H1 (cell line): ENCODE measurements at regions not wholly inside any gene's neighbourhood (a gene's known extent, or its start where the extent isn't known, plus 50 kb on each side); places are given as distances from the start of the nearest gene placed in this dataset.

Source experiments
- CTCF ChIA-PET: fragments of 300-600 bp; sonication (Branson Sonifier 250); formaldehyde crosslinking; loops from one replicate; lab custom pipeline; 2021; ENCODE audit not compliant: partially characterized antibody; lab: Charles Lee
- POLR2A ChIA-PET: fragments of 300-600 bp; sonication (Branson Sonifier 250); formaldehyde crosslinking; loops from one replicate; lab custom pipeline; 2021; ENCODE audit warnings: inconsistent platforms; ENCODE audit not compliant: partially characterized antibody; lab: Charles Lee
- DNase-seq, 2 experiments: peaks; one replicate each; pipeline versions ENCODE4 v3.0.0 to v3.0.0-alpha.2; 2010 to 2022; ENCODE audit warnings: low spot score in 2 of 2, low read depth in 1 of 2, mixed read lengths in 1 of 2
- FAIRE-seq: peaks from 2 replicates; lab custom pipeline; 2011; peaks lifted over from hg19 to GRCh38; lab: Jason Lieb, UNC
- H2AFZ ChIP-seq: 2 replicates; pipeline ENCODE4 v1.8.1; 2012; ENCODE audit warnings: low read length, inconsistent platforms
- H2AK5ac ChIP-seq: 2 replicates; pipeline ENCODE4 v1.6.1; 2013; ENCODE audit warnings: low read depth, low read length
- H2BK120ac ChIP-seq: replicated peaks from 2 replicates; pipeline ENCODE3; 2013; ENCODE audit warnings: low read depth, low read length, inconsistent platforms
- H2BK12ac ChIP-seq: 2 replicates; pipeline ENCODE4 v1.6.1; 2013; ENCODE audit warnings: low read depth, low read length
- H2BK15ac ChIP-seq: 2 replicates; pipeline ENCODE4 v1.6.1; 2013; ENCODE audit warnings: low read length
- H2BK20ac ChIP-seq: 2 replicates; pipeline ENCODE4 v1.6.1; 2013; ENCODE audit warnings: low read length
- H2BK5ac ChIP-seq: 2 replicates; pipeline ENCODE4 v1.6.1; 2013; ENCODE audit warnings: low read depth, low read length
- H3K14ac ChIP-seq: 2 replicates; pipeline ENCODE4 v1.6.1; 2013; ENCODE audit warnings: inconsistent platforms; ENCODE audit not compliant: insufficient read length
- H3K18ac ChIP-seq: 2 replicates; pipeline ENCODE4 v1.6.1; 2013; ENCODE audit warnings: low read length; ENCODE audit errors: extremely low read depth
- H3K23ac ChIP-seq: 2 replicates; pipeline ENCODE4 v1.6.1; 2013; ENCODE audit warnings: inconsistent platforms; ENCODE audit not compliant: insufficient read length
- H3K23me2 ChIP-seq: 2 replicates; pipeline ENCODE4 v1.6.1; 2013; ENCODE audit warnings: low read depth, low read length
- H3K27ac ChIP-seq: 2 replicates; pipeline ENCODE4 v1.6.1; 2011; ENCODE audit warnings: low read depth, low read length, inconsistent platforms
- H3K27me3 ChIP-seq, 4 experiments: replicated peaks in 1 of 4; 1 replicate in 1 of 4; 2 replicates in 3 of 4; pipeline versions ENCODE4 v1.6.1 to v1.8.1; 2011 to 2013; ENCODE audit warnings: low read length in 3 of 4, mild to moderate bottlenecking in 3 of 4, inconsistent platforms in 2 of 4, mixed read lengths in 2 of 4, moderate library complexity in 1 of 4; ENCODE audit not compliant: control insufficient read depth in 3 of 4, insufficient read depth in 3 of 4; ENCODE audit errors: extremely low read depth in 1 of 4
- H3K36me3 ChIP-seq, 4 experiments: 2 replicates each; pipeline versions ENCODE4 v1.6.1 to v1.8.1; 2011 to 2013; ENCODE audit warnings: mild to moderate bottlenecking in 4 of 4, low read length in 3 of 4, moderate library complexity in 2 of 4, control low read depth in 1 of 4, inconsistent platforms in 1 of 4; ENCODE audit not compliant: insufficient read depth in 4 of 4, control insufficient read depth in 2 of 4
- H3K4ac ChIP-seq: replicated peaks from 2 replicates; pipeline ENCODE3; 2013; ENCODE audit warnings: low read length, low read depth, mixed read lengths, inconsistent platforms; ENCODE audit not compliant: insufficient read length
- H3K4me1 ChIP-seq, 4 experiments: replicated peaks in 1 of 4; 1 replicate in 1 of 4; 2 replicates in 3 of 4; pipeline versions ENCODE4 v1.6.1 to v1.8.1; 2011 to 2013; ENCODE audit warnings: low read length in 3 of 4, inconsistent platforms in 2 of 4, mixed read lengths in 1 of 4; ENCODE audit not compliant: insufficient read depth in 4 of 4, control insufficient read depth in 3 of 4
- H3K4me2 ChIP-seq, 2 experiments: 2 replicates each; pipeline versions ENCODE4 v1.6.1 to v1.8.1; 2011 to 2013; ENCODE audit warnings: low read depth in 2 of 2, low read length in 2 of 2, control low read depth in 1 of 2, inconsistent platforms in 1 of 2, mild to moderate bottlenecking in 1 of 2; ENCODE audit not compliant: insufficient read depth in 1 of 2
- H3K4me3 ChIP-seq, 4 experiments: fragments of 200-600, 300-600 bp in 1 of 4; sonication (generic), shearing (Covaris generic), sonication (Bioruptor Twin) in 1 of 4; 2 replicates each; pipeline versions ENCODE4 v1.5.1 to v1.8.1; 2011 to 2016; ENCODE audit warnings: low read length in 4 of 4, low read depth in 3 of 4, control low read depth in 2 of 4, inconsistent platforms in 2 of 4, mild to moderate bottlenecking in 2 of 4, mixed read lengths in 1 of 4, moderate library complexity in 1 of 4; ENCODE audit not compliant: insufficient read depth in 2 of 4; ENCODE audit errors: extremely low read depth in 1 of 4
- H3K56ac ChIP-seq: replicated peaks from 2 replicates; pipeline ENCODE3; 2013; ENCODE audit warnings: low read depth, mild to moderate bottlenecking, mixed read lengths, low read length, inconsistent platforms; ENCODE audit not compliant: insufficient read length
- H3K79me1 ChIP-seq: 2 replicates; pipeline ENCODE4 v1.6.1; 2013; ENCODE audit warnings: low read depth, low read length, control low read depth
- H3K79me2 ChIP-seq, 2 experiments: 2 replicates each; pipeline versions ENCODE4 v1.6.1 to v1.8.1; 2012 to 2013; ENCODE audit warnings: low read length in 2 of 2, mild to moderate bottlenecking in 2 of 2, inconsistent platforms in 1 of 2; ENCODE audit not compliant: insufficient read depth in 2 of 2, control insufficient read depth in 1 of 2
- H3K9ac ChIP-seq, 4 experiments: replicated peaks in 1 of 4; 1 replicate in 1 of 4; 2 replicates in 3 of 4; pipeline versions ENCODE4 v1.6.1 to v1.8.1; 2011 to 2013; ENCODE audit warnings: low read depth in 3 of 4, low read length in 3 of 4, control low read depth in 2 of 4, mild to moderate bottlenecking in 2 of 4, moderate library complexity in 2 of 4, inconsistent platforms in 1 of 4; ENCODE audit errors: extremely low read depth in 1 of 4
- H3K9me3 ChIP-seq, 2 experiments: 2 replicates each; pipeline versions ENCODE4 v1.6.1 to v1.8.1; 2012 to 2013; ENCODE audit warnings: mild to moderate bottlenecking in 2 of 2, moderate library complexity in 2 of 2, control low read depth in 1 of 2, inconsistent platforms in 1 of 2, low read depth in 1 of 2, low read length in 1 of 2, mixed read lengths in 1 of 2; ENCODE audit not compliant: insufficient read depth in 2 of 2
- H4K20me1 ChIP-seq, 2 experiments: replicated peaks in 1 of 2; 2 replicates each; pipeline versions ENCODE3 to v1.8.1; 2011 to 2013; ENCODE audit warnings: inconsistent platforms in 2 of 2, low read length in 2 of 2, mild to moderate bottlenecking in 1 of 2; ENCODE audit not compliant: insufficient read depth in 2 of 2, control insufficient read depth in 1 of 2
- H4K5ac ChIP-seq: 2 replicates; pipeline ENCODE4 v1.6.1; 2013; ENCODE audit warnings: low read length, low read depth, mixed read lengths, inconsistent platforms; ENCODE audit not compliant: insufficient read length
- H4K8ac ChIP-seq: 2 replicates; pipeline ENCODE4 v1.8.0; 2013; ENCODE audit warnings: mild to moderate bottlenecking, moderate library complexity, low read length, inconsistent platforms; ENCODE audit not compliant: insufficient read depth; ENCODE audit errors: extremely low read depth
- H4K91ac ChIP-seq: replicated peaks from 2 replicates; pipeline ENCODE3; 2013; ENCODE audit warnings: low read length, mixed read lengths, inconsistent platforms; ENCODE audit not compliant: insufficient read length
- ASH2L ChIP-seq: fragments of 200-600, 300-600 bp; sonication (generic); IDR thresholded peaks from one replicate; pipeline ENCODE4 v1.7.1; 2017; ENCODE audit warnings: low read length
- CTBP2 ChIP-seq: IDR thresholded peaks from 2 replicates; pipeline ENCODE4 v1.7.0; 2011; ENCODE audit warnings: borderline replicate concordance, mild to moderate bottlenecking, moderate library complexity, mixed read lengths, low read length; ENCODE audit not compliant: insufficient read depth, insufficient read length
- EGR1 ChIP-seq: IDR thresholded peaks from 2 replicates; pipeline ENCODE4 v1.6.1; 2011; ENCODE audit warnings: low read depth, low read length, borderline replicate concordance
- FOSL1 ChIP-seq: IDR thresholded peaks from 2 replicates; pipeline ENCODE4 v1.6.1; 2011; ENCODE audit warnings: mild to moderate bottlenecking, low read depth, low read length, moderate library complexity; ENCODE audit not compliant: insufficient read depth
- GABPA ChIP-seq: IDR thresholded peaks from 2 replicates; pipeline ENCODE4 v1.6.1; 2011; ENCODE audit warnings: mild to moderate bottlenecking, low read length, moderate library complexity, borderline replicate concordance; ENCODE audit not compliant: insufficient read depth
- JUND ChIP-seq: IDR thresholded peaks from 2 replicates; pipeline ENCODE4 v1.6.1; 2011; ENCODE audit warnings: mild to moderate bottlenecking, improper control_type of control experiment, low read length
- MAFK ChIP-seq: IDR thresholded peaks from 2 replicates; pipeline ENCODE4 v1.6.1; 2012; ENCODE audit warnings: low read depth, mild to moderate bottlenecking, improper control_type of control experiment, low read length
- POLR2AphosphoS5 ChIP-seq: IDR thresholded peaks from 2 replicates; pipeline ENCODE4 v1.6.1; 2011; ENCODE audit warnings: low read depth, low read length
- POU5F1 ChIP-seq: IDR thresholded peaks from 2 replicates; pipeline ENCODE4 v1.6.1; 2011; ENCODE audit warnings: low read depth, mild to moderate bottlenecking, low read length, moderate library complexity
- RXRA ChIP-seq: IDR thresholded peaks from 2 replicates; pipeline ENCODE4 v1.6.1; 2011; ENCODE audit warnings: low read depth, mild to moderate bottlenecking, low read length, moderate library complexity; ENCODE audit not compliant: insufficient read depth
- SP1 ChIP-seq: IDR thresholded peaks from 2 replicates; pipeline ENCODE4 v1.6.1; 2011; ENCODE audit warnings: low read depth, low read length
- SP2 ChIP-seq: IDR thresholded peaks from 2 replicates; pipeline ENCODE4 v1.6.1; 2012; ENCODE audit warnings: mild to moderate bottlenecking, low read length, inconsistent platforms
- SP4 ChIP-seq: IDR thresholded peaks from 2 replicates; pipeline ENCODE4 v1.6.1; 2012; ENCODE audit warnings: low read length, inconsistent platforms
- SRF ChIP-seq: IDR thresholded peaks from 2 replicates; pipeline ENCODE4 v1.6.1; 2011; ENCODE audit warnings: mild to moderate bottlenecking, low read depth, low read length, moderate library complexity
- WGBS, 2 experiments: shearing (Covaris generic) in 1 of 2; methylation state at CpG; one replicate each; pipeline versions ENCODE4 v1.1.6 to v1.1.7; 2013 to 2015; ENCODE audit warnings: low lambda C conversion rate in 2 of 2, mixed read lengths in 2 of 2, inconsistent platforms in 1 of 2, low coverage in 1 of 2, missing lambda C conversion rate in 1 of 2; ENCODE audit not compliant: insufficient replicate concordance in 2 of 2, insufficient coverage in 1 of 2, insufficient read length in 1 of 2; ENCODE audit errors: extremely low coverage in 1 of 2, missing lambda C conversion rate in 1 of 2; 5-methylcytosine and 5-hydroxymethylcytosine counted together

DNA sequence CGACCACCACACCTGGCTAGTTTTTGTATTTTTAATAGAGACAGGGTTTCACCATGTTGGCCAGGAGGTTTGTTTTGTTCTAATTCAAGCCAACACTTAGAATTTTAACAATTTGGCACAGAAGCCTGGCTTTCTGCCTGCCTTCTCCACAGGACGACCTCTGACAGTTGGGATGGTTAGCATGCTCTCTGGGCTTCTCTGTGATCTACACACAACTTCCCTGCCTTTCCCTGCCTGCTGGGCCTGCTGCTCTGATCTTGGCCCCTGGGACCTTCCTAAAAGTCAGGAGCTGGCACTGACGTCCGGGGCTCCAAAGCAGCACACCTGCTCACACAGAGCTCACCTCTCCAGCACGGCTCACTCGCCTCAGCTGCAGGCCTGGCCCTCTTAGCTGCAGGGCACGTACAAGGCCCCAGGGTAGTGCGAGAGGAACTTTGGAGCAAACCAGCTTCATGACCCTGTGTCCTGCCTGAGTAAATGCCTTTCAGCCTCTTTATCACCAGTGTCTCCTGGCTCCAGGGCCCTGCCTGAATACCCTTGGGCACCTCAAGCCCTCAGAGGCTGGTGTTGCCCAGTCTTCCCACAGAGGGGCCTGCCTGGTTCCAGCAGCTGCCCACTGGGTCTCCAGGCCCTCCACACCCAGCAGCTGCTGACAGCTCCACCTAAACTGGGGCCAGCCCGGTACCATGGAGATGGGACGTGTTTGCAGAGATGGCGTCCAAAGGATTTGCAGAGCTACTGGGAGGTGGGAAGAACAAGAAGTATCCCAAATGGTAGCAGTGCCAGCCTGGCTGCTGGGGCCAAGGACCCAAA is 96.0 kb downstream of the PSMB1 start:
- Histone ChIP-seq H3K14ac (no peak overlapping the region), H3K18ac (no peak overlapping the region; the same call in 1 of the 2 replicates), H2BK12ac (no peak overlapping the region), H4K20me1 (peaks cover 0 to 4% of the 10 kb centered on the region in 2 experiments), H2AK5ac (no peak overlapping the region), H4K8ac (no peak overlapping the region; the same call in 1 of the 2 replicates), H3K4ac (no peak overlapping the region), H3K23me2 (peaks cover 5% of the 10 kb centered on the region; the same call in 1 of the 2 replicates), H2BK20ac (no peak overlapping the region), H3K4me1 (peaks cover 0 to 4% (median under 1%) of the 10 kb centered on the region in 4 experiments; a peak in 1 of 7 replicates), H2BK120ac (no peak overlapping the region), H3K36me3 (no peaks in the 10 kb centered on the region), H3K23ac (no peak overlapping the region), H3K27ac (no peak overlapping the region; the same call in 1 of the 2 replicates), H3K56ac (no peak overlapping the region), H3K9me3 (no peaks in the 10 kb centered on the region), H3K27me3 (no peaks in the 10 kb centered on the region), H2BK15ac (no peak overlapping the region), H4K5ac (no peak overlapping the region), H3K4me2 (no peak overlapping the region), H3K4me3 (no peak overlapping the region), H3K79me2 (no peaks in the 10 kb centered on the region), H4K91ac (no peak overlapping the region), H3K9ac (no peak overlapping the region), H3K79me1 (no peaks in the 10 kb centered on the region), H2AFZ (no peak overlapping the region), H2BK5ac (no peak overlapping the region)
- TF ChIP-seq RXRA, result no peak
- TF ChIP-seq FOSL1, result no peak
- no peak for TF ChIP-seq CTBP2
- TF ChIP-seq JUND, result no peak
- TF ChIP-seq MAFK, result no peak
- TF ChIP-seq SP2, result no peak
- TF ChIP-seq ASH2L, result no peak
- no peak for TF ChIP-seq EGR1
- TF ChIP-seq SP1, result no peak
- TF ChIP-seq POLR2AphosphoS5, result no peak
- no peak for TF ChIP-seq SRF
- TF ChIP-seq POU5F1, result no peak
- TF ChIP-seq GABPA, result no peak
- TF ChIP-seq SP4, result no peak
- ChIA-PET POLR2A (no interaction called here), CTCF (interaction anchor here (0.8 to 1.9 kb wide), 5 partner anchors 8 to 67 kb away, joined by 3 to 7 read pairs (median 3); no protein-coding TSS in a partner anchor)
- FAIRE-seq, result no peak
- WGBS, 2 experiments, result 91% methylated on average over 11 of the region's 11 CpGs; no CpG with 5 or more reads in 1 of the 2 experiments
- DNase-seq, result no peak
